AG04449 (cell line): ENCODE measurements at regions not wholly inside any gene's neighbourhood (a gene's known extent, or its start where the extent isn't known, plus 50 kb on each side); places are given as distances from the start of the nearest gene placed in this dataset.
"Not testable (repeated sequence)": the region's sequence is repeated elsewhere in the genome, so short reads cannot be mapped to it uniquely, and the experiment has no call there.

Experiments
- CTCF ChIA-PET: fragments of 350-600 bp; formaldehyde crosslinking; extraction: SDS; loops from one replicate; lab custom pipeline; 2021; ENCODE audit warnings: antibody characterized with exemption; lab: Yijun Ruan, JAX
- POLR2A ChIA-PET: fragments of 400-600, 350-600 bp; formaldehyde crosslinking; extraction: SDS; loops from one replicate; lab custom pipeline; 2020; ENCODE audit warnings: antibody characterized with exemption, inconsistent platforms; lab: Yijun Ruan, JAX
- DNase-seq: peaks from one replicate; pipeline ENCODE4 v3.0.0-alpha.2; 2010; ENCODE audit warnings: low read depth, low spot score
- H3K4me3 ChIP-seq: 2 replicates; pipeline ENCODE4 v1.5.1; 2011; ENCODE audit warnings: low read depth, mild to moderate bottlenecking, control low read depth, low read length
- CTCF ChIP-seq: IDR thresholded peaks from one replicate; pipeline ENCODE4 v1.5.1; 2011; ENCODE audit warnings: mild to moderate bottlenecking, moderate library complexity, low read length, control low read depth, inconsistent platforms; ENCODE audit not compliant: insufficient read depth; ENCODE audit errors: missing control alignments

GRCh38 chr4:132333724-132334047, 815.4 kb upstream of the PCDH10 start:
- TF ChIP-seq CTCF: no peak
- DNase-seq: no peak
- CTCF ChIA-PET: no interaction called here
- no peak overlapping the region for H3K4me3 ChIP-seq
- POLR2A ChIA-PET: no interaction called here

- ChIA-PET POLR2A (no interaction called here), CTCF (no interaction called here)
- TF ChIP-seq CTCF: no peak
- no peak for DNase-seq
- H3K4me3 ChIP-seq: no peak overlapping the region
Observed at GRCh38 chr4:132334081-132334480, 815.0 kb upstream of the PCDH10 start.

- ChIA-PET CTCF (no interaction called here), POLR2A (no interaction called here)
- no peak overlapping the region for H3K4me3 ChIP-seq
- TF ChIP-seq CTCF: no peak
- no peak for DNase-seq
Observed at GRCh38 chr4:132344924-132345828, 803.9 kb upstream of the PCDH10 start.

- DNase-seq: no peak
- POLR2A ChIA-PET: no interaction called here
- no peak overlapping the region for H3K4me3 ChIP-seq
- CTCF ChIA-PET: no interaction called here
- TF ChIP-seq CTCF: no peak
Observed at GRCh38 chr4:132346016-132346415, 803.1 kb upstream of the PCDH10 start.

- H3K4me3 ChIP-seq, DNase-seq, POLR2A ChIA-PET, CTCF ChIA-PET: not testable (repeated sequence)
Observed at GRCh38 chr4:132351606-132352005, 797.5 kb upstream of the PCDH10 start.

- POLR2A ChIA-PET: no interaction called here
- no peak overlapping the region for H3K4me3 ChIP-seq
- no peak for TF ChIP-seq CTCF
- CTCF ChIA-PET: no interaction called here
- DNase-seq: no peak
Observed at GRCh38 chr4:132382243-132382642, 766.9 kb upstream of the PCDH10 start.

GRCh38 chr4:132383571-132384199, 765.4 kb upstream of the PCDH10 start:
- no peak for DNase-seq
- H3K4me3 ChIP-seq: no peak overlapping the region
- TF ChIP-seq CTCF: no peak
- CTCF ChIA-PET: no interaction called here
- POLR2A ChIA-PET: no interaction called here
